BJ (cell line): ENCODE measurements at regions not wholly inside any gene's neighbourhood (a gene's known extent, or its start where the extent isn't known, plus 50 kb on each side); places are given as distances from the start of the nearest gene placed in this dataset.

Experiments
- CTCF ChIA-PET: fragments of 350-600 bp; formaldehyde crosslinking; extraction: SDS; loops from one replicate; lab custom pipeline; 2021; ENCODE audit warnings: antibody characterized with exemption, inconsistent platforms; lab: Yijun Ruan, JAX
- POLR2A ChIA-PET: fragments of 300-600 bp; sonication (Branson Sonifier 250); formaldehyde crosslinking; extraction: SDS; loops from one replicate; lab custom pipeline; 2021; ENCODE audit warnings: antibody characterized with exemption; lab: Charles Lee
- DNase-seq: peaks from one replicate; pipeline ENCODE4 v3.0.0-alpha.2; 2011; ENCODE audit warnings: low read depth
- H3K27me3 ChIP-seq: 2 replicates; pipeline ENCODE4 v1.6.0; 2011; ENCODE audit warnings: low read length; ENCODE audit not compliant: control insufficient read depth, insufficient read depth
- H3K36me3 ChIP-seq: 2 replicates; pipeline ENCODE4 v1.5.1; 2011; ENCODE audit warnings: low read length; ENCODE audit not compliant: control insufficient read depth, insufficient read depth
- H3K4me3 ChIP-seq: 2 replicates; pipeline ENCODE4 v1.5.1; 2011; ENCODE audit warnings: low read depth, mild to moderate bottlenecking, control low read depth, low read length
- TF ChIP-seq, protein P1 (sequence below): IDR thresholded peaks from 2 replicates; pipeline ENCODE4 v1.5.1; 2011; ENCODE audit warnings: low read depth, mild to moderate bottlenecking, control low read depth, inconsistent platforms, low read length, moderate library complexity; ENCODE audit not compliant: insufficient read depth

DNA sequence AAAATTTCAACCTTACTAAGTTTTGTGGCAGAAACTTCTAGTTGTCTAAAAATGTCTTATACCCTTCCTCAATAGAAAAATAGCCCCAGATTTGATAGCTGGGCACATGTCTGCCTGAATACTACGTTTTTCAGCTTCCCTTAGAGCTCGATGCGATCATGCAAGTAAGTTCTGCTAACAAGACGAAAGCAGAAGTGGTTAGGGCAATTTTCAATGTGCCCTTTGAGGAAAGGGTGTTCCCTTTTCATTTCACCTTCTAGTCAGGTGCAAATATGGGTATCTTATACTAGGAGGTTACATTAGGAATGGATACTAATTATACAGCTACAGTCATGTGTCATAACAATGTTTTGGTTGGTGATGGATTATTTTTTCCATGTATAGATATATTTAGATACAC, 1572.1 kb upstream of the LRRTM1 start:
- CTCF ChIA-PET, result no interaction called here

DNA sequence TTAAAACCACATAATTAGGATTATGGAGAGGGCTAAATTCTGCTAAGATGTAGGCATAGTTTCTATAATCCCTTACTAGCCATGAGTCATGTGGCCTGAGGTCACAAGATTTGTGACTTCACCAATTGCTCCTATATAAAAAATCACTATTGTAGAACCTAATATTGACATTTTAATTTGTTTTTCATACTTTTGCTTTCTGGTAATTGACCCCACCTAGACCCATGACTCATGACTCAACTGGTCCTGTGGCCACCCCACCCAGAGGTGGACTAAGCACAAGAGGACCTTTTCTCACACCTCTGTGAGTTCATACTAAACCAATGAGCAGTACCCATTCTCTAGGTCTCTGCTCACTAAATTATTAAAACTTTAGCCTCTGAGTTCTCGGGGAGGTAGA, 1567.5 kb upstream of the LRRTM1 start:
- TF ChIP-seq, protein P1, sequence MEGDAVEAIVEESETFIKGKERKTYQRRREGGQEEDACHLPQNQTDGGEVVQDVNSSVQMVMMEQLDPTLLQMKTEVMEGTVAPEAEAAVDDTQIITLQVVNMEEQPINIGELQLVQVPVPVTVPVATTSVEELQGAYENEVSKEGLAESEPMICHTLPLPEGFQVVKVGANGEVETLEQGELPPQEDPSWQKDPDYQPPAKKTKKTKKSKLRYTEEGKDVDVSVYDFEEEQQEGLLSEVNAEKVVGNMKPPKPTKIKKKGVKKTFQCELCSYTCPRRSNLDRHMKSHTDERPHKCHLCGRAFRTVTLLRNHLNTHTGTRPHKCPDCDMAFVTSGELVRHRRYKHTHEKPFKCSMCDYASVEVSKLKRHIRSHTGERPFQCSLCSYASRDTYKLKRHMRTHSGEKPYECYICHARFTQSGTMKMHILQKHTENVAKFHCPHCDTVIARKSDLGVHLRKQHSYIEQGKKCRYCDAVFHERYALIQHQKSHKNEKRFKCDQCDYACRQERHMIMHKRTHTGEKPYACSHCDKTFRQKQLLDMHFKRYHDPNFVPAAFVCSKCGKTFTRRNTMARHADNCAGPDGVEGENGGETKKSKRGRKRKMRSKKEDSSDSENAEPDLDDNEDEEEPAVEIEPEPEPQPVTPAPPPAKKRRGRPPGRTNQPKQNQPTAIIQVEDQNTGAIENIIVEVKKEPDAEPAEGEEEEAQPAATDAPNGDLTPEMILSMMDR, result no peak
- Histone ChIP-seq H3K27me3 (no peaks in the 10 kb centered on the region), H3K36me3 (no peaks in the 10 kb centered on the region), H3K4me3 (no peak overlapping the region)
- ChIA-PET POLR2A (no interaction called here), CTCF (no interaction called here)
- no peak for DNase-seq

More for the DNA sequence above, 1572.1 kb upstream of the LRRTM1 start:
- DNase-seq, result no peak
- TF ChIP-seq, protein P1, result no peak
- Histone ChIP-seq H3K4me3 (no peak overlapping the region), H3K36me3 (no peaks in the 10 kb centered on the region), H3K27me3 (no peaks in the 10 kb centered on the region)
- POLR2A ChIA-PET, result no interaction called here

DNA sequence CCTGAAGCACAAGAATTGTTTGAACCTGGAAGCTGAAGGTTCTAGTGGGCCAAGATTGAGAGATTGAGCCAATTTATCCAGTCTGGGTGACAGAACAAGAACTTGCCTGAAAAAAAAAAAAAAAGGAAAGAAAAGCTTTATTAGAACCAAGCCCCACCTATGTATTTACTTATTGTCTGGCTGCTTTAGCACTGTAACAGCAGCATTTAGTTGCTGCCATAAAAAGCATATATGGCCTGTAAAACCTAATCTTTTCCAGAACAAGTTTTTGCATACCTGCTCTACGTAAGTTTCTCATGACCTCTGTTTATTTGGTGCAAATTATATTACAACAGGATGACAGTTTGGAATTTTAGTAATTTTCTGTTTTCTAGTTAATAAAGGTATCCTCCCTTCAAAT, 1565.6 kb upstream of the LRRTM1 start:
- no peaks in the 10 kb centered on the region for H3K27me3 ChIP-seq
- no peak overlapping the region for H3K4me3 ChIP-seq
- ChIA-PET POLR2A (no interaction called here), CTCF (no interaction called here)
- H3K36me3 ChIP-seq, result no peaks in the 10 kb centered on the region
- TF ChIP-seq, protein P1, result no peak
- DNase-seq, result no peak

GRCh38 chr2:81858998-81859397, 1554.4 kb upstream of the LRRTM1 start:
- DNase-seq, result no peak
- no peaks in the 10 kb centered on the region for H3K27me3 ChIP-seq
- no peaks in the 10 kb centered on the region for H3K36me3 ChIP-seq
- CTCF ChIA-PET, result no interaction called here
- TF ChIP-seq, protein P1, result no peak
- no peak overlapping the region for H3K4me3 ChIP-seq
- POLR2A ChIA-PET, result no interaction called here

DNA sequence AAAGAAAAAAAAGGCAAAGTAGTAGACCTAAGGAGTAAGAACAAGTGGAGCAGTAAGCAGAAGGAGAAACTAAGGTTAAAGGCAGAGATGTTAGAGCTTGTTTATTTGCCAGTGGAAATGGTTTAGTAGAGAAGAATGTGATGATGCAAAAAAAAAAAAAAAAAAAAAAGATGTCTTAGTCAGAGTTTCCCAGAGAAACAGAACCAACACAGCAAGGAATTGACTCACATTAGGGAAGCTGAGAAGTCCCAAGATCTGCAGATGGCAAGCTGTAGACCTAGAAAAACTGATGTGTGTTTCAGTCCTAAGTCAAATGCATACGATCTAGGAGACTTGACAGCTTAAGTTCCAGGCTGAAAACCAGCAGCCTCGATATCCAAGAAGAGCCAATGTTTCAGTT, 1548.8 kb upstream of the LRRTM1 start:
- H3K4me3 ChIP-seq, result no peak overlapping the region
- no peaks in the 10 kb centered on the region for H3K27me3 ChIP-seq
- ChIA-PET POLR2A (no interaction called here), CTCF (no interaction called here)
- H3K36me3 ChIP-seq, result no peaks in the 10 kb centered on the region
- TF ChIP-seq, protein P1, result no peak
- DNase-seq, result no peak
